Pons (tissue), 1 donor: ENCODE measurements at regions not wholly inside any gene's neighbourhood (a gene's known extent, or its start where the extent isn't known, plus 50 kb on each side); places are given as distances from the start of the nearest gene placed in this dataset.
"Not testable (repeated sequence)": the region's sequence is repeated elsewhere in the genome, so short reads cannot be mapped to it uniquely, and the experiment has no call there.

ENCODE experiments used
- DNase-seq: peaks from one replicate; pipeline ENCODE4 v3.0.0-alpha.2; 2016; ENCODE audit warnings: low spot score

DNA sequence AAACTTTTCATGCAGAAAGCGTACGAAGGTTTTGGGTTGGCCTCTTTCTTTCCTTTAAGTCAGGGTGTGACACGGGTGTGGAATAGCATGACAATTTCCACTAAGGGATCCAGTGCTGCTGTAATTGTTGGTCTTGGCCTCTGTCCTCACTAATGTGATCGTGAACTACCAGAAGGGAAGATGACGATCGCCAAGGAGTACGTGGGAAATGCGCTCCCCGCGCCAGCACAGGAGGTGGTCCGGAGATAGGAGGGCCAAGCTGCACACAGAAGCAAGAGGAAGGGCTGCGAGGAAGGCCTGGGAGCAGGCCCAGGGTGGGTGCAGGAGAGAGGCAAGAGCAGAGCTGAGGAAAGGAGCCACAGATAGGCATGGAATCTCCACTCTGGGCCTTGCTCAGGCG lies 79.7 kb upstream of the PODXL start:
- no peak for DNase-seq

DNA sequence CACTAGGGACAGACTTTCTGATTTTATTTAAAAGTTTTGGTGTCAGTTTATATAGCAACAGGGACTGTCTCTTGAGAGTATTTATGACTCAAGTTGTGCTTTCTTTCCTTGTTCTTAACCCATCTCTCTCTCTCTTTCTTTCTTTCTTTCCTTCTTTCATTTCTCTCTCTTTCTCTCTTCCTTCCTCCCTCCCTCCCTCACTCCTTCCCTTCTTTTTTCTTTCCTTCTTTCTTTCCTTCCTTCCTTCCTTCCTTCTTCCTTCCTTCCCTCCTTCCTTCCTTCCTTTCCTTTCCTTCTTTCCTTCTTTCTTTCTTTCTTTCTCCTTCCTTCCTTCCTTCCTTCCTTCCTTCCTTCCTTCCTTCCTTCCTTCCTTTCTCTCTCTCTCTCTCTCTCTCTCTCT lies 77.8 kb upstream of the PODXL start:
- DNase-seq, result not testable (repeated sequence)

GRCh38 chr7:131633342-131633843 lies 77.0 kb upstream of the PODXL start:
- no peak for DNase-seq

DNA sequence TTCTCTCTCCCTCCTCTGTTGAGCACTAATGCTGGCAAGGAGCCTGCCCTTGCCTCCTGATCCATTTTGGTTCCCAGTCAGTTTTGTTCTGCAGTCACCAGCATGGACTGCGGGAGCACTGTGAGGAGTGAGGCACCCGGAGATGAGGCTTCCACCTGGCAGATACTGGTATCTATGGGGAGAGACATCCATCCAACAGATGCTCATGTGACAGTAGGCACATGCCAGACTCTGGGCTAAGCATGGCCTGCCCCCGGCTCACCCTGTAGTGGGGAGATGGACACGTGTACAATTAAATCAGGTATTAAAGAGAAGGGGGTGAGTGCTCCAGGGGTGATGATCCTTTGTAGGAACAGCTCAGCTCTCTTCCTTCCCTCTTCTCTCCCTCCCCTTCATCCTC lies 74.0 kb upstream of the PODXL start:
- no peak for DNase-seq

- no peak for DNase-seq
Observed at GRCh38 chr7:131629217-131629882, 72.9 kb upstream of the PODXL start.

DNA sequence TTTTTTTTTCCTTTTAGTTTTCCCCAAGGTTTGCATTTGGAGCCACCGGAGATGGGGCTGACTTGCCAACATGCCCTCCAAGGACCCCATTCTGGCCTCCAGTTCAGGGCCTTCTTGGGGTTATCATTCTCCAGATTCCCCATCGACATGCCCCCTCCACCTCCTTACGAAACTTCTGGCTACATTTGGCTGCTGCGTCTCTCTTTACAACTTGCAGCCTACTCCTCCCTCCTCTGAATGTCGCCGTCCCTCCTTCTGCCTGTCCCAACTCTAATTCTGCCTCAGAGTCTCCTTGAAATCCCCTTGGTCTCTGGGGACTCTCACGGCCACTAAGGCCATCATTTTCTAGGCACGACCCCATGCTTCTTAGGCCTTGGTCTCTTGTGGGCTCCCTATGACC lies 72.2 kb upstream of the PODXL start:
- DNase-seq, result no peak

GRCh38 chr7:131627735-131628190 lies 71.3 kb upstream of the PODXL start:
- DNase-seq, result no peak

- DNase-seq, result no peak
Observed at GRCh38 chr7:131626643-131627042, 70.2 kb upstream of the PODXL start.

GRCh38 chr7:131625817-131626372 lies 69.5 kb upstream of the PODXL start:
- DNase-seq, result no peak

- not testable (repeated sequence) for DNase-seq
Observed at GRCh38 chr7:131625345-131625744, 68.9 kb upstream of the PODXL start.

- no peak for DNase-seq
Observed at GRCh38 chr7:131624536-131624935, 68.1 kb upstream of the PODXL start.

DNA sequence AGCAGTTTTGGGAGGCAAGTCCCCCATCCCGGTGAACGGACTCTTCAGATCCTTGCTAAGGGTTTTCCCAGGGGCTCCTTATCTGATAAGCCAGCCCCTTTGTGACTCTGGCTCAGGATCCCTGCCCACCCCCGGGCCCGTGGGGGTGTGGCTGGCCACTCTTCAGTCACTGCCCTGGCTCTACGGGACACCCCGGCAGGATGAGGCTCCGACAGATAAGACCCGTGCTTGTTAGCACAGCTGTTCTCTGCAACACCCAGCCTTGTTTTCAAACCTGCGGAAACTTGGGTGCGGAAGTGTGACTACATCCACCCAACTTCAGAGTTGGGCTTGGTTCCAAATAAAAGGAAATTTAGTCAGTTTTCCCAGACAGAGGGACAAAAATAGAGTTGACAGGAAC lies 66.7 kb upstream of the PODXL start:
- DNase-seq, result peak; percentile 6

DNA sequence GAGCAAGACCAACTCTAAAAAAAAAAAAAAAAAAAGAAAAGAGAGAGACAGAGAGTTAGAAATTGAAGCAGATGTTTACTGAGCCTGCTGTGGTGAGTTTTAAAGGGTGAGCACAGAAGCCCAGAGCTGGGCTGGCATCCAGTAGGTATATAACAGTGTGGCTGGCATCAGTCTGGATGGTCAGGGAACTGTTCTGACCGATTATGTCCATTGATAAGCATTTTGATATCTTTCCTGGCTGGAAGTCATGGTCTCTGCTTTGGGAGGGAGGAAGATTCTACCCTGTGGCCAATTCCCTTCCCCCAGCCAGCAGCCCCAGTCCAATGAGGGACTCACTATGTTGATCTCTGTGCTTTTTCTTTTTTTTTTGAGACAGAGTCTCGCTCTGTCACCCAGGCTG lies 65.2 kb upstream of the PODXL start:
- no peak for DNase-seq

GRCh38 chr7:131620673-131621609 lies 64.5 kb upstream of the PODXL start:
- DNase-seq, result no peak

DNA sequence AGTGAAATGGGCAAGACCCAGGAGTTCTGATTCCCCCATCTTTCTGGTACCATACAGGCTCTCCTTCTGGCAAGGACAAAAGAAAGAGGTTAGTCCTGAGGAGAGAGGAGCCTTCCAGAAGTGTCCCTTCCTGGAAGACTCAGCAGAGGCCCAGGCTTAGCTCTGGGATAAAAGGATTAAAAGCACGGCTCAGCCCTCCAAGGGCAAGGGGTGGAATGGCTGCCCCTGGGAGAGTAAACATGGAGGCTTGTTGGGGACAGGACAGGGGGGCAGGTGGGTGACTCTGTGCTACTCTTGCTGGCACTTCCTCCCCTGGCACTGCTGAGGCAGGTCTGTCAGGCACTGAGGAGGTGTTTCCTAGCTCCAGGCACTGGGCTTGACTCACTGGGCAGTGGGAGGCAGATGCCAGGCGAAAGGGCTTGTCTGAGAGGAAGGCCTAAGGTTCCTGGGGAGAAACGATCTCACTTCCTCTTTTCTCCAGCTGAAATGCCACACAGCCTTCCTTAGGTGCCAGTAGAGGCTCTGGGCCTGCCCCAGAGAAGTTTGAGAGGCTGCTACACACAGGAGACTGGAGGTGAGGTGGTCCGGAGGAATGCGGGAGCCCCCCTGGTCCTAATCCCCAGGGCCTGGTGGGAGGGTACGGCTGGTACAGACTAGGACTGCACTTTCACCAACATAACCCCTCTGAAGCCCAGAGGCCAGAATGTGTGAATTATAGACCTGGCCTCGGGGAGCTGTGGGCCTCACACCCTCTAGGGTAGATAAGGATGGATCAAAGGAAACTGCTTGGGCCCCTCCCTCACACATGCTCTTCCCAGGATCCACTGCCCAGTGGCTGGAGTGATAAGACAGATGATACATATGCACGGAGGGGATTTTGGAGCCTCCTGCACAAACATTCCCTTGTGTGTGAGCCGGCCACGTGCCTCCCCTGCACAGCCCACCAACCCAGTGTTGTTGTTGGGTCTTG lies 63.2 kb upstream of the PODXL start:
- DNase-seq, result no peak

DNA sequence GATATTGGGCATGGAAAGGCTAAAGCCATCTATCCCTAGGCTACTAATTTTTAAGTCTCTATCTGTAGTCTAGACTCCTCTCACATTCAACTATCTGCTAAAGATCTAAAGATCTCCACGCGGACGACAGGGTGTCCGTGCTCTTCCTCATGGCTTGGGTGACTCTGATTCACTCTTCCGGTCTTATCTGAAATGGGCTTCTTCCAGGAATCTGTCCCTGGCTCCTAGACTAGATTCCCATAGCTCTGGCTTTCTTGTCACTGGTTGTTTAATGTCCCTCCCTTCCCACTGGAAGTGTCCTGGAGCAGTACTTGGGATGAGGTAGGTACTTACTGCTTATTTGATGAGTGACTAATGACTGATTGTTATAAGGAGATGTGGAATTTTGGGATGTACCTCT lies 62.0 kb upstream of the PODXL start:
- DNase-seq, result no peak

DNA sequence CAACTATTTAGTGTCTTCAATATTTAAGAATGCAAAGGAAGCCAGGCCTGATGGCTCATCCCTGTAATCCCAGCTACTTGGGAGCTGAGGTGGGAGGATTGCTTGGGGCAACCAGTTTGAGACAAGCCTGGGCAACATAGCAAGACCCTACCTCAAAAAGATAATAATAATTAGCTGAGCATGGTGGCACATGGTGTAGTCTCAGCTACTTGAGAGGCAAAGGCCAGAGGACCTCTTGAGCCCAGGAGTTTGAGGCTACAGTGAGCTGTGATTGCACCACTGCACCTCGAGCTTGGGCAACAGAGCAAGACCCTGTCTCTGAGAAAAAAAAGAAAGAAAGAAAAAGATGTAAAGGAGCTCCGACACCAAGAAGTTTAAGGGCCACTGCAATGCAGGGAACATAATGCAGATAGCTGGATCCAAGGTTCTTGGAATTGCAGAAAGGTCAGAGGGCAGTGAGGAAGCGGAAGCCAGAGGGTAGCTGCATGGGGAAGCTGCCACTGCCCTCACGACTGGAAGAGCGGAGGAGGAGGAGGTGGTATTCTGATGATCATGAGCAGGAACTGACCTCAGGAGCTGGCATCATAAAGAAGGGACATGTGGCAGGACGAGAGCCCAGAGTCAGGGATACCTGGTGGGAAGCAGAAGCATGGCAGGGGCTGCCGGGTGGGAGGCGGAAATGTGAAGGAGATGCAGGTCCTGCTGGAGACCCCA lies 60.2 kb upstream of the PODXL start:
- DNase-seq, result no peak

- no peak for DNase-seq
Observed at GRCh38 chr7:131613909-131614308, 57.5 kb upstream of the PODXL start.

DNA sequence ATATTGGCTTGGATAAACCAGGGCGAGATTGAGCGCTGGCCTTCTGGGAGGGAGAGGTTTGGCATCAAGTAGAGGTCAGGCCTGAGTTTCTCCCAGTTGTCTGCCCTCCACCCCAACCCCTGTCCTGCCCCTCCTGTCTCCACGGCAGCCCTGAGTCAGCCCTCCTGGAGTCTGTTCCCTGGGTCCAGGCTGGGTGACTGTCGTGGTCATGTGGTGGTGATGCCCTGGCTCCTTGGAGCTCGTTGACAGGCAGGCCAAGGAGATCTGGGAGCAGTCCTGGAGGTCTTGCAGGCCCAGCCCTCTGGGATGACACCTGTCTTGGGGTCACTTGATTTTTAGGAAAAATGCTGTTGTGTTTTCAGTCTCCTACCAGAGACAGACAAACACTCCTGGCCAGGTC lies 53.6 kb upstream of the PODXL start:
- DNase-seq, result no peak

- peak; percentile 15 for DNase-seq
Observed at GRCh38 chr7:131608116-131608500, 51.7 kb upstream of the PODXL start.
